8988T (cell line): ENCODE measurements at regions not wholly inside any gene's neighbourhood (a gene's known extent, or its start where the extent isn't known, plus 50 kb on each side); places are given as distances from the start of the nearest gene placed in this dataset.
"Not testable (repeated sequence)": the region's sequence is repeated elsewhere in the genome, so short reads cannot be mapped to it uniquely, and the experiment has no call there.

Experiments used
- DNase-seq: peaks from one replicate; pipeline ENCODE4 v3.0.0; 2011

DNA sequence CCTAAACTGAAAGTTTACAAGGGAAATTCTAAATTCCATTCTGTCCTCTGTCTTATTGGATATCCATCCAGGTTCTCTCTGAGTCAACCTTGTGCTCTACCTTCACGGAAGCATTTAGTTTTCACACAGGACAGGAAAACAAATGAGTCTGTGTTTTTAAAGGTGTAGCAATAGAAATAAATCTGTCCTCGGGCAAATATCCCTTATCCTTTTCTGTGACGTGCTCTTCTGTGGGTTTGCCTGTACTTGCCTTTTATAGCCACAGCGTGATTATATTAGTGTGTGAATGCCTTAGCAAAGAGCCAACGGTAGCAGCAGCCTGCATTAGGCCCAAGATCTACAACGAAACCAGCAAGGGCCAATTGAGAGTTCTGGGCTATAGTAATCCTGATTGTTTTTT, 127.2 kb upstream of the PLSCR5 start:
- DNase-seq = no peak

DNA sequence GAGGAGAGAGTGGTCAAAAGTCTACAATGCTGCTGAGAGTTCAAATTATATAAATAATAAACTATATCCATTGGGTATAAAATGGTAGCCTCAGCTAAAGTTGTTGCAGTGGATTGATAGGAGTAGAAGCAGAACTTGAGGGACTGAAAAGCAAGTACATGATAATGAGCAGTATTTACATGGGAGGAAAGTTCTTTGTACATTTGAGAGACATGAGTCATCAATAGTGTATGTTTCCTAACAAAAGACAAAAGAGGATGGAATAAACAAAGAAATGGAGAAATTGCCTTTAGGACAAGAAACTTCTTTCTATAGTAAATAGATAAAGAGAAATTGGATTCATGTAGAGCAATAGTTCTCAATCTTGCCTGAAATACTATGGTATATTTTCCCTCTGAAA, 110.0 kb upstream of the PLSCR5 start:
- DNase-seq = no peak

DNA sequence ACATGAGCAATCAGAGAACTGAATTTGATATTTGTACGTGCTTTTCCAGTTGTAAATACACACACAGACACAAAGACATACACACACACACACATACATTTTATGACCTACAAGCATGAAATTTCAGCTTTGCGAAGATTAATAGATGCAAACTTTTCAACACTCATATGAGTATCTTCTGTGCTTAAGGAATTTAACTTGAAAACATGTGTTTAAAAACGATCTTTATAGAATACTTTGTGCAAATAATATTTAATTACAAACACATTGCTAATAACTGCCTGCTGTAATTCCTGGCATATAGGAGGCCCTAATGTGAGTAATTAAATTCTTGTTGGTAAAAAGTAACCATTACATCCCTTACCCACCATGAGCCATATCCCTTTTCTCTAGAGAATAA, 107.7 kb upstream of the PLSCR5 start:
- no peak for DNase-seq

- no peak for DNase-seq
Measured at GRCh38 chr3:146709969-146710368, 104.8 kb upstream of the PLSCR5 start.

GRCh38 chr3:146705225-146705624, 100.1 kb upstream of the PLSCR5 start:
- DNase-seq = no peak

GRCh38 chr3:146702237-146702636, 97.1 kb upstream of the PLSCR5 start:
- no peak for DNase-seq

GRCh38 chr3:146701246-146701645, 96.1 kb upstream of the PLSCR5 start:
- DNase-seq = no peak

GRCh38 chr3:146700025-146700424, 94.9 kb upstream of the PLSCR5 start:
- not testable (repeated sequence) for DNase-seq

GRCh38 chr3:146692254-146692653, 87.1 kb upstream of the PLSCR5 start:
- no peak for DNase-seq

GRCh38 chr3:146685050-146685814, 80.1 kb upstream of the PLSCR5 start:
- no peak for DNase-seq

GRCh38 chr3:146682171-146682570, 77.0 kb upstream of the PLSCR5 start:
- no peak for DNase-seq

GRCh38 chr3:146680617-146681016, 75.5 kb upstream of the PLSCR5 start:
- DNase-seq = no peak

- DNase-seq = no peak
Measured at GRCh38 chr3:146679995-146680394, 74.8 kb upstream of the PLSCR5 start.

GRCh38 chr3:146679191-146679590, 74.0 kb upstream of the PLSCR5 start:
- DNase-seq = no peak

- no peak for DNase-seq
Measured at GRCh38 chr3:146672941-146673340, 67.8 kb upstream of the PLSCR5 start.

GRCh38 chr3:146664403-146664802, 59.3 kb upstream of the PLSCR5 start:
- no peak for DNase-seq

GRCh38 chr3:146658841-146659240, 53.7 kb upstream of the PLSCR5 start:
- no peak for DNase-seq

DNA sequence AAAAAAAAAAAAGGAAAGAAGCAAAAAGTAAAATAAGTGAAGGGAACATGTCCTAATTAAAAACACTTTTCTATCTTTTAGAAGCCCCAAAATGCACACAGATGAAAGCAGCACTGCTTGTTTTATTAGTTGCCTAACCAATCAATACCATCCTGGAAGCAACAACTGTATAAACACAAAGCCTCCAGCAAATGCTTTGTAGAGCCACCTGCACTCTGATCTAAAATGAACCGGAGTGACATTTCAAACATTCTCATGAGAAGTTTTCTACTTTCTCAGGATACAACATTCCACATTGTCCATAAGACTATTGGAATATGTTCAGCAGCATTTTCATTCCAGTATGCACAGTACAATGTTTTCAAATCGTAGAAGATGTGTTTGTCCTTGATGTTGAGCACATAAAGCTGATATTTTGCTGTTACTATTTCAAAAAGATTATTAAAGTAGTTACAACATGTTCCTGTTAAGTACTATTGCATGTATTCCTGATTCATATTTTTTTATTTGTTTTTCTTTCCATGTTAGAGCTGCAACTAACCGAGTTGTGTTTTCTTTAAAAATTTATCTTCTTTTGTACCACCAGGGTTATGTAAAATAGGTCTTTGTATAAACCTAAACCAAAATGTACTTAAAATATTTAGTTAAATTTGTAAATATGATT, 50.3 kb upstream of the PLSCR5 start:
- DNase-seq = no peak
